ENCODE measurements at regions not wholly inside any gene's neighbourhood (a gene's known extent, or its start where the extent isn't known, plus 50 kb on each side); places are given as distances from the start of the nearest gene placed in this dataset.
"Not testable (repeated sequence)": the region's sequence is repeated elsewhere in the genome, so short reads cannot be mapped to it uniquely, and the experiment has no call there.

GRCh38 chr12:9543341-9543740, 64.4 kb downstream of the KLRB1 start:
- not testable (repeated sequence) for DNase-seq

GRCh38 chr12:9542827-9543226, 64.9 kb downstream of the KLRB1 start:
- not testable (repeated sequence) for DNase-seq

GRCh38 chr12:9515925-9516324, 91.8 kb downstream of the KLRB1 start:
- not testable (repeated sequence) for DNase-seq

GRCh38 chr12:9512695-9513094, 95.0 kb downstream of the KLRB1 start:
- not testable (repeated sequence) for DNase-seq

GRCh38 chr12:9510392-9511011, 97.2 kb downstream of the KLRB1 start:
- not testable (repeated sequence) for DNase-seq

- peak; percentile 1 to 28 (median 11) for DNase-seq
These were observed 98.1 kb downstream of the KLRB1 start for GRCh38 chr12:9509464-9510161.

- DNase-seq, result no peak
These were observed 101.0 kb downstream of the KLRB1 start for GRCh38 chr12:9506746-9507145.

GRCh38 chr12:9503384-9503783, 104.3 kb downstream of the KLRB1 start:
- DNase-seq, result not testable (repeated sequence)

GRCh38 chr12:9502845-9503244, 104.9 kb downstream of the KLRB1 start:
- DNase-seq, result not testable (repeated sequence)

GRCh38 chr12:9493325-9493724, 114.4 kb downstream of the KLRB1 start:
- not testable (repeated sequence) for DNase-seq

- not testable (repeated sequence) for DNase-seq
These were observed 126.4 kb downstream of the KLRB1 start for GRCh38 chr12:9481289-9481688.

- not testable (repeated sequence) for DNase-seq
These were observed 133.5 kb downstream of the KLRB1 start for GRCh38 chr12:9474197-9474596.

- not testable (repeated sequence) for DNase-seq
These were observed 134.1 kb downstream of the KLRB1 start for GRCh38 chr12:9473638-9474037.

- not testable (repeated sequence) for DNase-seq
These were observed 136.2 kb downstream of the KLRB1 start for GRCh38 chr12:9471501-9471900.

- DNase-seq, result not testable (repeated sequence)
These were observed 137.3 kb downstream of the KLRB1 start for GRCh38 chr12:9470367-9470766.

GRCh38 chr12:9469956-9470355, 137.8 kb downstream of the KLRB1 start:
- not testable (repeated sequence) for DNase-seq

- not testable (repeated sequence) for DNase-seq
These were observed 138.3 kb downstream of the KLRB1 start for GRCh38 chr12:9469463-9469862.

- DNase-seq, result peak; percentile 23 to 69 (median 36)
These were observed 138.7 kb downstream of the KLRB1 start for GRCh38 chr12:9468998-9469397.

- DNase-seq, result not testable (repeated sequence)
These were observed 139.6 kb downstream of the KLRB1 start for GRCh38 chr12:9468144-9468543.

- DNase-seq, result no peak
These were observed 143.3 kb downstream of the KLRB1 start for GRCh38 chr12:9464408-9464807.

GRCh38 chr12:9455516-9455915, 152.2 kb downstream of the KLRB1 start:
- peak in 1 of 3 donors; percentile 42 for DNase-seq

GRCh38 chr12:9454021-9454420, 153.7 kb downstream of the KLRB1 start:
- not testable (repeated sequence) for DNase-seq

GRCh38 chr12:9450127-9450567, 157.6 kb downstream of the KLRB1 start:
- DNase-seq, result not testable (repeated sequence)

Data from muscle of back (tissue), 3 donors.